GM21619 (cell line): ENCODE measurements at regions not wholly inside any gene's neighbourhood (a gene's known extent, or its start where the extent isn't known, plus 50 kb on each side); places are given as distances from the start of the nearest gene placed in this dataset.
"Not testable (repeated sequence)": the region's sequence is repeated elsewhere in the genome, so short reads cannot be mapped to it uniquely, and the experiment has no call there.

ENCODE experiments used
- ATAC-seq: cut with Tn5 transposase; IDR thresholded peaks from one replicate; pipeline ENCODE4 v1.9.1; 2021; ENCODE audit not compliant: unreplicated experiment

GRCh38 chr4:25981749-25982148 is 67.7 kb downstream of the SMIM20 start:
- no peak for ATAC-seq

- ATAC-seq: no peak
These were observed 68.9 kb downstream of the SMIM20 start for GRCh38 chr4:25982962-25983361.

- no peak for ATAC-seq
These were observed 70.2 kb downstream of the SMIM20 start for GRCh38 chr4:25984266-25984665.

GRCh38 chr4:25984796-25985195 is 70.8 kb downstream of the SMIM20 start:
- no peak for ATAC-seq

- ATAC-seq: no peak
These were observed 72.8 kb downstream of the SMIM20 start for GRCh38 chr4:25986807-25987206.

GRCh38 chr4:25991340-25991739 is 77.3 kb downstream of the SMIM20 start:
- no peak for ATAC-seq

GRCh38 chr4:25993395-25994185 is 79.6 kb downstream of the SMIM20 start:
- ATAC-seq: peak; percentile 51

GRCh38 chr4:25994577-25994976 is 80.6 kb downstream of the SMIM20 start:
- not testable (repeated sequence) for ATAC-seq

- no peak for ATAC-seq
These were observed 86.4 kb downstream of the SMIM20 start for GRCh38 chr4:26000274-26000950.

- ATAC-seq: no peak
These were observed 87.4 kb downstream of the SMIM20 start for GRCh38 chr4:26001413-26001812.

GRCh38 chr4:26001816-26002215 is 87.8 kb downstream of the SMIM20 start:
- ATAC-seq: no peak

GRCh38 chr4:26003056-26003455 is 89.0 kb downstream of the SMIM20 start:
- ATAC-seq: no peak

- no peak for ATAC-seq
These were observed 90.3 kb downstream of the SMIM20 start for GRCh38 chr4:26004290-26004689.

- no peak for ATAC-seq
These were observed 91.7 kb downstream of the SMIM20 start for GRCh38 chr4:26005764-26006163.

- no peak for ATAC-seq
These were observed 94.7 kb downstream of the SMIM20 start for GRCh38 chr4:26008737-26009136.

- ATAC-seq: no peak
These were observed 95.5 kb downstream of the SMIM20 start for GRCh38 chr4:26009502-26009901.

- ATAC-seq: no peak
These were observed 96.3 kb downstream of the SMIM20 start for GRCh38 chr4:26010304-26010703.

- ATAC-seq: no peak
These were observed 99.6 kb downstream of the SMIM20 start for GRCh38 chr4:26013629-26014028.

GRCh38 chr4:26015133-26015651 is 101.2 kb downstream of the SMIM20 start:
- no peak for ATAC-seq

GRCh38 chr4:26015906-26016305 is 101.9 kb downstream of the SMIM20 start:
- no peak for ATAC-seq

GRCh38 chr4:26017531-26017930 is 103.5 kb downstream of the SMIM20 start:
- ATAC-seq: no peak
